GM19324 (cell line): ENCODE measurements at regions not wholly inside any gene's neighbourhood (a gene's known extent, or its start where the extent isn't known, plus 50 kb on each side); places are given as distances from the start of the nearest gene placed in this dataset.
A peak's percentile ranks its signal among the peaks of the same experiment; 100 is the strongest.

ENCODE experiments used
- ATAC-seq: cut with Tn5 transposase; IDR thresholded peaks from one replicate; pipeline ENCODE4 v1.9.1; 2021; ENCODE audit warnings: mild to moderate bottlenecking, moderate library complexity; ENCODE audit not compliant: unreplicated experiment, low FRiP score

DNA sequence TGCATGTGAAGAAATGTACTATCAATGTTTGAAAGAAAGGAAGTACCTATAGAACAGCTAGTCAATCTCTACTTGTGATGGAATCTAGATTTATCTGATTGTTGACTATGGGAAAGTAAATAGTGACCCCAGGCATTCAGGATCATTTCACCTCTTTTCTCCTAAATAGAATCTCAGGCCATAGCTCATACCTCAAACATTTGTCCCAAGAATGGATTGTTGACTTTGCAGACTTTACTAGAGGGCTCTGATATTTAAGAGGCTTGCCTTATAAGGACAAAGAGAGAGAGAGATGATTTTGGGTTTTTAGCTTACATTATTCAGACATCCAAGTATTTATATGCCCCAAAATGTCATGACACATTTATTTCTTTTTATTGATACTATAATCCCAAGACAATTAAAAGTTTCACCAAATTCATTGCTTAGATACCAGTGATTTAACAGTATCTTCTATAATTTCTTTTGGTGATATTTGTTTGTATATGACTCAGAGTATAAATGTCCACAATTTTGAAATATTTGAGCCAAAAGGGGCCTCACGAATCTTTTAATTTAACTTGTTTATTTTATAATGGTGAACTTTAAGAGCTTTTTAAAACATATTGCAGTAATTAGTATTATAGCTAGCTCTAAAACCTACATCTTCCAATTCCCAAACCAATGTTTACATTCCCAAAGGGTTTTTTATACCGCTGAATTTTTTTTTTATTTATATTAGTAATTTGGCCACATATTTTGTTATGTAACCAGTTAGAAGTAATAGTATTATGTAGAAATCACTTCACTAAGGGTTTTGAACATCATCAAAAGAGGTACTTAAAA, 614.1 kb downstream of the PCDH7 start:
- ATAC-seq, result no peak

DNA sequence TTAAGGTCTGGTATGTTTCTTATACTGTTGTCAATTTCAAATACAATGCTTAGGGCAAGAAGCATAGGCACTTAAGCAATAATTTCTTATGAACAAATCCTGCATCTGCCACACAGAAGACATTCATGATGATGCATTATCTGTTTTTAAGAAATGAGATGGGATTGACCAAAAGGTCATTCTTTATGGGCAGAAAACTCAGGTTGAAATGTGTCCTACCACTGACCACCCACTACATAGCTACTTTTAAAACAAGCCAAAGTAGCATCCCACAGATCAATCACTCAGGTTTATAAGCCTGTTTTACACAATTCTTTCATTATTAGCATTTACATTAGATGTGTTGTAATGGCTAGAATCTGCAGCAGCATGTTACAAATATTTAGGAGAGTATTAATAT, 617.8 kb downstream of the PCDH7 start:
- no peak for ATAC-seq

DNA sequence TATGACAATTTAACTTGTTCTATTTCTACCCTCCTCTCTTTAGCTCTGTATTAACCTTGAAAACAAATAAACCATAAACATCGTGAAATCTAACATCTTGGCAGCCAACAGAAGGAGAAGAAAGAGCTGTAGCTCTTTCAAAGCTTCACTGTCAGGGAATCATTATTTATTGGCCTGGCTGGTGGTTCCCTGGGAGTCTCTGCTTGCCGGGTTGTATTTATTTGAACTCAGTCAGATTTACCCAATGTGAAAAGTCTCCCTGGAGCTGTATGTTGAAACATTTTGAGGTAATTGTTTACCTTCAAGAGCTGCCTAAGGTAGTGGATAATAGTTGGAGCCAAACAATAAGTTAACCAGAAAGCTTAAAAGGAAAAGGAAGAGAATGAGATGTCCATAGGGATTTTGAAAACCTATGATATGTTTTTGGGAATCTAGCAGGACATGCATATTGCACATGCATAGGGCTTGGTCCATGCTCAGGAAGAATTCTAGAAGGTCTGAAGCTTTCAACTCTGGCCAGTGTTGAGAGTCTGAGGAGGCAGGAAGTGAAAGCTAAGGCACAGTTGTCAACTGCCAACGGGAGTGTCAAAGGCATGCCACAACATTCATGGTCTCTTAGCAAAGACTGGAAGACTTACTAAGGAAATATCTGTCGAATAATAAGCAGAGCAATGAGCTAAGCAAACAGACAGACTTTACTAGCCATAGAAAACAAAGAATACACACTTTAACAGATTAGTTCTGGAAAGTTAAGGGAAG, 621.6 kb downstream of the PCDH7 start:
- ATAC-seq, result no peak

DNA sequence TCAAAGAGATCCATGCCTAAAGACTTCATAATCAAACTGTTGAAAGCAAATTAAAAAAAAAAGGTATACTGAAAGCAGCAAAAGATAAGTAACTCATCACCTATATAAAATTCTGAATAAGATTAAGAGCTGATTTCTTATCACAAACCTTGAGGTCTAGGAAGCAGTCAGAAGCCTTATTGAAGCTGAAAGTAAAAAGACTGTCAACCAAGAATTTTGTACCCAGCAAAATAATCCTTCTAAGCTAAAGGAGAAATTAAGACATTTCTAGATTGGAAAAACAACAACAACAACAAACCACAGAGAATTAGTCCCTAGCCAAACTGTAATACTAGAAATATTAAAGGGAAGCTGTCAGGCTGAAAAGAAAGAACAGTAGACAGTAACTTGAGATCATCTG, 622.9 kb downstream of the PCDH7 start:
- no peak for ATAC-seq

DNA sequence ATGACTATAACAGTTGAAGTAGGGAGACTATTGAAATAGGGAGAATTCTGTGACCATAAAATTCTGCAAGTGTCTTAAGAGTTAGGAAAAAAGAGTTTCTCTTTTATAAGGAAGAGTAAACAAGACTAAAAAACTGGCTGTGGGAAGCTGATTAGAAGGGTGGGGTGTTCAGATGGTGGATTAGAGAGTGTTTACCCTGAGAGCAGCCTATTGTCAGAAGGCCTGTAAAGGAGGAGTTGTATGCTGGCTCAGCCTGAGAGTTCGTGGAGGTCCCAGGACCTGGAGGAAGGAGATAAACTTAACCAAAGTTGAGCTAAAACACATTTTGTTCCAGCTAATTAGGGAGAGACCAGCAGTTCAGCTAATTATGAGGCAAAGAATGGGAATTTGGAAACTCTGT, 629.7 kb downstream of the PCDH7 start:
- ATAC-seq, result no peak

DNA sequence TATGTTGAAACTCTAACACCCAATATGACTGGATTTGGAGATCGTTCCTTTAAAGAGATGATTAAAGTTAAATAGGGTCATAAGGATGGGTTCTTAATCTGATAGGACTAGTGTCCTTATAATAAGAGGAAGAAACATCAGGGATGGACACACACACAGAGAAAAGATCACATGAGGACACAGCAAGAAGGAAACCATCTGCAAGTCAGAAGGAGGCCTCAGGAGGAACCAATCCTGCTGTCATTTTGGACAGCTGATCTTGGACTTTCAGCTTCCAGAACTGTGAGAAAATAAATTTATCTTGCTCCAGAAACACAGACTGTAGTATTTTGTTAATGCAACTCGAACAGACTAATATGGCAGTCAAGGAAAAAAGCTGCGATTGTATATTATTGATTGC, 631.5 kb downstream of the PCDH7 start:
- no peak for ATAC-seq

DNA sequence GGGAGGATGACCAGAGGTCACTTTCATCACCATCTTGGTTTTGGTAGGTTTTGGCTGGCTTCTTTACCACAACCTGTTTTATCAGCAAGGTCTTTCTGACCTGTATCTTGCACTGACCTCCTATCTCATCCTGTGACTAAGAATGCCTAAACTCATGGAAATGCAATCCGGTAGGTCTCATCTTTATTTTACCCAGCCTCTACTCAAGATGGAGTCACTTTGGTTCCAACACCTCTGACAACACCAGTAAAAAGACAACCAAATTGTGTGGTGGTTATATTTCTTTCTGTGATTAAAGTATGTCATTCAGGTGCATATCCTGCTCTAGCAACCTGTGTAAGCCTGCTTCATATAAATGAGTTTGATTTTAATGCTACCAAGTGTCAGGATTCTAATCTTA, 636.7 kb downstream of the PCDH7 start:
- ATAC-seq, result no peak

DNA sequence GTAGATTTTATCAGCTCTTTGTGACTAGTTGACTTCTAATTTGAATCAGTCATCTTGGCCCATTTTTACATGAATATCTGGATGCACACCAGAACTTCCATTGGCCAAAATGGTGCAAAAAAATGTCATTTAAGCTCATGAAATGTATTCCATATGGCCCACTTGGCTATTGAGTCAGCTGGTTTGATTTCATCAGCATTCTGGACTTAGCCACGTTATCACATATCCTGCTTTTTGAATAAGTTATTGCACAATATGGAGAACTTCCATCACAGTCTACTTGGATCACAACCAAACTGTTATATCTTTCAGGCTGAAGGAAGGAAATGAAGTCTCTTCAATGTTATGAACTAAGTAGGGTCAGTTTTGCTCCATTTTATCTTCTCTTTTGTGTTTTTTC, 640.6 kb downstream of the PCDH7 start:
- ATAC-seq, result no peak

DNA sequence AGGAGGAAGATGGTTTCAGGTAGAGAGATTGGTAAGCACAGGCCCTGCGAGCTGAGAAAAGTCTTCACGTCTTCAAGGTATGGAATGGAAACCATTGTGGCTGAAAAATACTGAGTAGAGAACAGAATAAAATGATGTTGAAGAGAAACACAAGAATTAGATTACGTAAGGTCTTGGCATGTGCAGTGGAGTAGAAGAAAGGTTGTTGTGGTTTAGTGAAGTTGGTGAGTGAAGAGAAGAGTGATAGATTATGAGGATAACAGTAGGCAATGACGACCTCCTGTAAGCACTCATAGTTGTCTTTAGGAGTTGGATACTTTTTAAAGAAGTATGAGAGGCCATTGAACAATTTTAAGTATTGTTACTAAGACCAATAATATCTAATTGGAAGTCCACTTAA, 642.6 kb downstream of the PCDH7 start:
- no peak for ATAC-seq

DNA sequence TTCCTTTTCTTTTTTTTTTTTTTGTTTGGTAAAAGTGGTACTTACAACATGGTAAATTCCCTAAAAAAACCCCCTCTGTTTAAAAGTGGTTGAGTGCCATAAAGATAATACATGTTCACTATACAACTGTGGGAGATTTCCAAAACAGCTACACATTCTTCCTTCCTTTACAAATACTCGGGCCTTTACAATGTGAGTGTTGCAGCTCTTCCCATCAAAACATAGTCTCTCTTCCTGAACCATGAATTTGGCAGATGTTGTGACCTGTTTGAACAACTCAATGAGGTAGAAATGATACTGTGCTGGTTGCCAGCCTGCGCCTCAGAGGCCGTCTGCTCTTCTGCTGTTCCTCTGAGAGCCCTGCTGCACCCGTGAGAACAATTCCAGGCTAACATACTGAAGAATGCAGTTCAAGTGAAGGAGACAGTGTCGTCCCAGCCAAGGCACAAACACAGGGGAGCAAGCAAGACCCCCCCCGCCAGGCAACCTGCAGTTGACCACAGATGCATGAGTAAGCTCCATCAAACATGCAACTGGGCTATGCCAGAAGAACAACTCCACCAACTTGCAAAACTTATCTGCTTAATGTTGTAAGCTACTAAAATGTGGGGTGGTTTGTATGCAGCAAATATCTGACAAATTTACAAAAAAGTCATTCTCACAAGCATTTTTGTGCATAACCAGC, 645.0 kb downstream of the PCDH7 start:
- no peak for ATAC-seq

DNA sequence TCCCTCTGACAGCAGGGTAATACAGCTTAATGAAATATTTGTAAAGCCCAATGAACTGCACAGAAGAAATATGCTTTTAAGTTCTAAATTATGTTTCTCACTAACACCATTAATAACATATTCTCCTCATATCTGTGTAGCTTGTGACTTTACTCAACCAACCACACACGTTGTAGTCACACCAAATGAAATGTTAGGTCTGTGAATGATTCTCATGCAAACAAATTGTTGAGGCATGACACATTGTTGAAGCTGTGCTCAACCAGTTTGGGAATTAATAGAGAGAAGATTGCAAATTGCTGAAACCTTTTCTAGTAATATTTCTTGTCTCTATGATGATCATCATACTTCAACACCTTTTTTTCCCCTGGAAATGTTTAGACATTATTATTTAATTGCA, 645.9 kb downstream of the PCDH7 start:
- no peak for ATAC-seq

DNA sequence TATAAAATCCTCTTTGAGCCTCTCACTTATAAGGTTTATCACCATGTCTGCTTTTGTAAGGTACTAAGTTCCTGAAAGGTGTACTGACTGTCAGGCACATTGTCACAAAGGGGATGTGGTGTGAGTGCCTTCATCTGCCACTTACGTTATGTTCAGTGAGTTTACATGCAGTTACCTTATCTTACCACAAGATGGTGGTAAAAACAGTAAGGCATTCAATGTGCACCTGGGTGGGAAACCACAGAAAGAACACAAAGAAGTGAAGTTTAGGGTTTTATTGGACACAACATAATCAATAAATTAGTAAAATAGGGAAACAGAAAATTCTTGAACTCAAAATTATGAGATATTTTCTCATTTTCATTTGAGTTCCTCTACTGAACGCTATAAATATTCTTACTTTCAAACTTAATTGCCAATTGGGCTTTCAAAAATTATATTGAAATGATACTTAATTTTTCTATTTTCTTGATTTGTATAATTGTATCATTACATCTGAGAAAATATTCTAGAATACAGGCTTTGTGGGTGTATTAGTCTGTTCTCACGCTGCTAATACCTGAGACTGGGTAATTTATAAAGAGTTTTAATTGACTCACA, 650.8 kb downstream of the PCDH7 start:
- ATAC-seq, result peak; percentile 81

DNA sequence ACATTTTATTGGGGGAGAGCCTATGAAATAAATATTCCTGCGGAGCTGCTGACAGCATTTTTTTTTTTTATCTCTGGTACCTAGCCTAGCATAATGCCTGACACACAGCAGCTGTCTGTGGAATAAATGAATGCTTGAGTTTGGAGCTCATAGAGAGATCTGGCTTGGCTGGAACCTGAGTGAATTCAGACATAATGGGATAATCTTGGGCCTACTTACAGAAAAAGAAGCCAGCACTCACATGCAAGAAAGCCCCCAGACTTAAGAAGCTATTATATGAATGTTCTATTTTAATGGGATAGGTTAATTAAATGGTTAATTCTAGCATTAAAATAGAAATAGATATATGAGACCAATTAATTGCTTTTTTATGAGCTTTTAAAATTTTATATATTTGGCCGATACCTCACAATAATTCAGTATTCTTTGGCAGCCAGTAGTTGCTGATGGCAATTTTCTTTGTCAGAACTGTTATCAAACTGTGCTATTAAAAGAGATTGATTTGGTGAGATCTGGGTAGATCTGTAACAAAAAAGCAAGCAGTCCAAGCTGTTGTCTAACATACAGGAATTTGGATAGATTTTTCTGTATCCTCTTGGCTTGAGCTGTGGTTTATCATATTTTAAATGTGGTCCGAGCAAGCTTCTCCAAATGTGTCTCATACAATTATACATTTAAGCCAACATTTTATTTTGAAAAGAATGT, 654.2 kb downstream of the PCDH7 start:
- ATAC-seq, result no peak

DNA sequence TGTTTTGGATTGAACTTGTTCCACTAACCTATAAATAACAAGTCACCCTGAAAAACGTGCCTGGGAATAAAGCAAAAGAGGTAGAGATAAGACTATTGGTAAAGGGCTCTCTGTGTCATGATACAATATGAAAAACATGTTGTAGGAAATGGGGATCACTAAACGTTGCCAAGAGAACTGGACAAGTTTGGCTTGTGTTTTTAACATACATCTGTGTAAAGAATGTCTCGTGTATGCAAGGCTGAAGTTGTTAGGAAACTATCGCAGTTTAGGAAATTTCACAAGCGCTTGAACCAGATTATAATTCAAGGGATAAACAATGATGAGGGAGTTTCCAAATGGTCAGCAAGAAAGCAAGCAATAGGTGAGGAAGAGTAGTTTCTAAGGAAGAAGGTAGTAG, 655.8 kb downstream of the PCDH7 start:
- no peak for ATAC-seq

DNA sequence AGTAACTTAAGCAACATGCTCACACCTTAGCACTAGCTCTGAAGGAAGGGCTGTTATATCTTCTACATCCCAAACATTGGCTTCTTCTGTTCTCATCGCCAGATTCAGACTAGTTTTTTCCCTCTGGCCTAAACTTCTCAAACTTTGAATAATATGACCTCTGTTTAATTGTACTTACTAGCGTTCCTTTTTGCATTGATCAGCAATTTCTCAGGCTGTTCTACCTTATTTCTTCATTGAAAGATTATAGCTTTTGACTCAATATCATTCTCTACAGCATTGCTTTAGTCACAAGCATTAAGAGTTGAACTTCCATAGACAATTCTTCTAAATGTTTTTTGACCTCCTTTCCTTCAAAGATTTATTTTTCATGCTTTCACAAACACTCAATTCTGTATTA, 659.2 kb downstream of the PCDH7 start:
- no peak for ATAC-seq

DNA sequence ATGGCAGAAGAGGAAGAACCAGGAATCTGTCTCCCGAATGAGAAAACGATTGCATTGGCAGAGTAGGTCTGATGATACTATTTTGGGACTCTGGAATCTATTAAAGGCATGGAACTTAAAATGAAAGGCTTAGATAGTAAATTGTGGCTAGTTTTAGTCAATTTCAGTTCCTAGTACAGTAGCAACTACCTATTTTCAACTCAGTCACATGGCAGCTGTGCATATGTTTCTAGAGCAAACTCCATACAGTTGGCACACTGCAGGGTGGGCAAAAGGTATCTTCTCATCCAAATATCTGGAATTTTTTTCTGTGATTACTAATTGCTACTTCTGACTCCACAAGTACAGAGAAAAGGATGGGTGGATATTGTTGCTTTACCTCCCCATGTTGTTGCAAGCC, 663.6 kb downstream of the PCDH7 start:
- no peak for ATAC-seq

DNA sequence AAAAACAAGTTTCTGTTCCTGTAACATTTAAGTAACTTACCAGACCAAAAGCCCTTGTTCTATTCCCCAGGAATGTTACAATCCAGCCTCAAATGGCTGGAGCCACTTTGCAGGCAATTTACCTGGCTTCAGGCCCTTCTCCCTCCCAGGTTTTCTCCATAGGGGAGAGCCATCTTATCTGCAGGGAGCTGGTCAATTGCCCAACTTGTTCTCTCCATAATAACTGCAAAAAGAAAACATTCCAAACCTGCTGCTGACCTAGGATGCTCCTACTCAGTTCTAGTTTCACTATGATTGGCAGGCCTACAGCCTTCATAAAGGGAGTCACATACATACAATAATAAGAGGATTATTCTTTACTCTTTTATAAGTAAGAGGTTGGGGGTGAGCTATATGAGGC, 670.7 kb downstream of the PCDH7 start:
- no peak for ATAC-seq

DNA sequence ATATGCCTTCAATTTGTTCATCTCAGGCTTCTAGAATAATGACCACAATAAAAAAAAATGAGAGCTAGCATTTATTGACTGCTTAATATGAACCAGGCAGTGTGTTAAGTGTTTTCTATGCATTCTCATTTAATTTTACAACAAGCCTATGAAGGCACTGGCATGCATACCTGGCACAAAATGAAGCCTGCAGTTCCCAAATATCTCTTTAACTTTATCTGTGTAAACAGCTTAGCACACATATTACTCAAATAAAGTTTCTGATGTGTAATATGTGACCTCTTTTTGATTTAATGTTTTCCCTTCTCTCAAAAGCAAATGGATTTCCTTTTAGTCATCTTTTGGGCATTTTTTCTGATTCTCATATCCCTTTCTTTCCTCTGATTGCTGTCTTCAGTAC, 671.8 kb downstream of the PCDH7 start:
- no peak for ATAC-seq

DNA sequence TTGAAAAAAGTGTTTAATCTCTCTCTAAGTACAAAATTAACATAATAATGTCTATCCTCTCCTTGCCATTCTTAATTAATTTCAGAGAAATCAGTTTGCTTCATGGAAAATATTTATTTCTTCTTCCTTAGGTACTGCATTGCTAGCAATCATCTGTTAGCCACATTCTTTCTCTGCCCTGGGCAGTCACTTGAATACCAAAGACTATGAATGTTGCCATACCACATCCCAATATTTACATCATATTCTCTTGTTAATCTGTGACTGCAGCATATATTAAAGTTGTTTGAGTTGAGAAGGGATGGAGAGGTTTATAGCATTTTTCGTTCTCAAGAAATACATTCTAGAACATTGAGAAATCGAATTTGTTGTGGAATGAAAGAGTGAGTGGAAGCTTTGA, 672.8 kb downstream of the PCDH7 start:
- no peak for ATAC-seq

DNA sequence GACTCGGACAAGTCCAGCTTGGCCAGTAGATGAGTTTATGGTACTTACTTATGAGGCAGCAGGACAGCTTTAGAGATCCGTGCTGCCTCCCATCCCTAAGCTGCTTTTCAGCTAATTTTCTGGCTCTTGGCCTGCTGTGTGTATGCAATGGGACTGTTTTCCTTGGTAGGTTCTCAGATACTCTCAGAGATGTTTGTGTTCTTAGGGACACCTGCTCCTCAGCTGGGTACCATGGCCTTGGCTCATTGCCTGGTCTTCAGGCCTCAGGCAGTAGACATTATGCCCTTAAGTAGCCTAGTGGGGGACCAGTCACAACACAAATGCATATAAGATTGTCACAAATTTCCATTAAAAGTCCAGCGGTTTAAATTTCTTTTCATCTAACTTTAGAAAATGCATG, 688.0 kb downstream of the PCDH7 start:
- ATAC-seq, result no peak

DNA sequence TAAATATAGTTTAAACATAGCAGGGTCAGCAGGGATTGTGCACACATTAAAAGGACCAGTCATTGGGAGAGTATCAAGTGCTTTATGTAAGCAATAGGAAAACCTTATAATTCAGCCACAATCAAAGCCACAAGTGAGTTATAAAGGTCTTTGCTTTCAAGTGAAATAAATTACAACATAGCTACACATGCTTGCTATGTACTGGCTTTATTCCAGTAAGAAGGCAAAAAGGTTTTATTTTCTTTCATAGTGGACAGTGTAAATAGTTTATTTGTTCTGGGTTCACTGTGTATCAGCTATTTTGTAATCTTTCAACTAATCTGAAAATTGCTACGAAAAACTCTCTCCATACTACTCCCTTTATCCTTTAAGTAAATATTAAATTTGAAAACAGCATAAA, 691.4 kb downstream of the PCDH7 start:
- no peak for ATAC-seq
